GM12892 (cell line): ENCODE measurements at regions not wholly inside any gene's neighbourhood (a gene's known extent, or its start where the extent isn't known, plus 50 kb on each side); places are given as distances from the start of the nearest gene placed in this dataset.

ENCODE experiments used
- POLR2A ChIP-seq: IDR thresholded peaks from 2 replicates; pipeline ENCODE4 v1.6.1; 2011; ENCODE audit warnings: low read depth, low read length, control low read depth
- POLR2AphosphoS5 ChIP-seq: IDR thresholded peaks from 2 replicates; pipeline ENCODE4 v1.6.1; 2011; ENCODE audit warnings: low read depth, low read length, control low read depth
- TAF1 ChIP-seq: IDR thresholded peaks from 2 replicates; pipeline ENCODE4 v1.6.1; 2011; ENCODE audit warnings: low read depth, mild to moderate bottlenecking, control low read depth, low read length, borderline replicate concordance

DNA sequence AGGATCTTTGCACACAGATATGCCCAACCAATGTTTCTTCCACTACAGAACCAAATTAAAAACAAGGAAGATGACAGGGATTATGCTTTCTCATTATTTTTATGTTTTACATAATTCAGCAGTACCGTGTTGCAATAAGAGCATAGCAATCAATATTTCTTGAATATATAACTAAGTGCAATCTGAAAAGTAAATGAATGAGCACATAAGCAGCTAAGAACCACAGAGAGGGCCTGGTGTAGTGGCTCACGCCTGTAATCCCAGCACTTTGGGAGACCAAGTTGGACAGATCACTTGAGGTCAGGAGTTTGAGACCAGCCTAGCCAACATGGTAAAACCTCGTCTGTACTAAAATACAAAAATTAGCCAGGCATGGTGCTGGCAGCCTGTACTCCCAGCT, 423.7 kb downstream of the MRPL39 start:
- TF ChIP-seq POLR2AphosphoS5 (no peak), POLR2A (no peak), TAF1 (no peak)
